ENCODE measurements at regions not wholly inside any gene's neighbourhood (a gene's known extent, or its start where the extent isn't known, plus 50 kb on each side); places are given as distances from the start of the nearest gene placed in this dataset.
A peak's percentile ranks its signal among the peaks of the same experiment; 100 is the strongest.

DNA sequence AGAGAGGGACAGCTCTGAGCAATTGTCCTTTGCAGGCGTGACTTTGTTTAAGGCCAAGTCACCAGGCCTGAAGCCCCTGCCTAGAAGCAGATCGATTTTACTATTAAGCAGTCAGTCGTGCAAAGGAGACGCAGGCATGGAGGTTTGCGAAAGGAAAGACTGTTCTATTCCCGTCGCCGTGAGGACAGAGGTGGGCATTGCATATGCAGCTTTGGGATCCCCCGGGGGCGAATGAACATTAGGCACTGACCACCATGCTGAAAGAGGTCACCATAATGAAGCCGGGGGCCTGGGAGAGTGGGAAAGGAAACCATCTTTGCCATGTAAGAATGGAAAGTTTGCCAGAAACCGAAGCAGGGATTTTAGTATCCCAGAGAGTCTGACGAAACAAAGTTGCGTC is 231.6 kb downstream of the BCL11A start:
- ChIA-PET POLR2A (no interaction called here), CTCF (interaction anchor here (0.6 to 1.9 kb wide), 2 partner anchors 15 to 234 kb away, joined by 3 to 6 read pairs; no protein-coding TSS in a partner anchor)
- no peak overlapping the region for H3K4me2 ChIP-seq (replicated peaks; ENCODE audit: low read depth, low read length, poor library complexity, severe bottlenecking)
- Mint-ChIP-seq H3K9me3 (ENCODE audit: insufficient read depth) (peaks cover 7% of the 10 kb centered on the region), H3K27me3 (no peaks in the 10 kb centered on the region), H3K4me3 (no peak overlapping the region), H3K27ac (peak overlapping the region; percentile 10), H3K4me1 (peaks cover 60% of the 10 kb centered on the region)
- H3K9me3 ChIP-seq (ENCODE audit: control extremely low read depth in 1 of 3, control insufficient read depth in 2 of 3, insufficient read depth in 1 of 3, low read length in 2 of 3) = peaks cover 0 to 8% (median 0%) of the 10 kb centered on the region in 3 donors
- H3K36me3 ChIP-seq (replicated peaks in 1 of 2; ENCODE audit: control extremely low read depth in 1 of 2, control insufficient read depth in 1 of 2, extremely low read depth in 1 of 2, insufficient read depth in 2 of 2, low read length in 1 of 2) = no peaks in the 10 kb centered on the region
- H3K27me3 ChIP-seq (replicated peaks in 1 of 4; ENCODE audit: control extremely low read depth in 1 of 4, control insufficient read depth in 3 of 4, insufficient read depth in 4 of 4, low read length in 3 of 4) = no peaks in the 10 kb centered on the region
- H3K9ac ChIP-seq (ENCODE audit: low read length) = no peak overlapping the region
- 98% methylated on average over 14 of the region's 14 CpGs for WGBS (ENCODE audit: insufficient coverage)
- H4K20me1 ChIP-seq (ENCODE audit: control insufficient read depth, insufficient read depth, low read length, poor library complexity, severe bottlenecking) = no peaks in the 10 kb centered on the region
- H2AFZ ChIP-seq (ENCODE audit: insufficient read depth, low read depth, low read length, poor library complexity, severe bottlenecking) = no peak overlapping the region
- no peak for ATAC-seq (ENCODE audit: low read depth)
- H3K4me3 ChIP-seq (ENCODE audit: control extremely low read depth in 1 of 5, extremely low read depth in 1 of 5, insufficient read depth in 1 of 5, low read depth in 2 of 5, low read length in 4 of 5) = no peak overlapping the region
- no peak for DNase-seq
- TF ChIP-seq CTCF (IDR thresholded peaks at IDR 0.05) (no peak), EZH2 (IDR thresholded peaks at IDR 0.05; ENCODE audit: borderline replicate concordance, insufficient read depth, low read depth, low read length, poor library complexity, severe bottlenecking) (no peak)
- H3K27ac ChIP-seq (ENCODE audit: low read length in 2 of 2) = no peak overlapping the region
- peaks cover 41 to 42% of the 10 kb centered on the region in 2 donors for H3K4me1 ChIP-seq (ENCODE audit: control insufficient read depth in 2 of 2, insufficient read depth in 2 of 2, low read length in 2 of 2)
- no peaks in the 10 kb centered on the region for H3K79me2 ChIP-seq (ENCODE audit: control insufficient read depth, insufficient read depth, low read length)
- intact Hi-C loops (cut with micrococcal nuclease) = no loop called here

GRCh38 chr2:60320724-60321123 is 232.7 kb downstream of the BCL11A start:
- ChIA-PET POLR2A (interaction anchor here (0.6 to 0.8 kb wide), 2 partner anchors 13 to 16 kb away, joined by 4 read pairs; no protein-coding TSS in a partner anchor), CTCF (interaction anchor here (0.7 to 2.2 kb wide), 3 partner anchors 16 to 119 kb away, joined by 3 to 7 read pairs (median 6); no protein-coding TSS in a partner anchor)
- Histone ChIP-seq H4K20me1 (ENCODE audit: control insufficient read depth, insufficient read depth, low read length, poor library complexity, severe bottlenecking) (no peaks in the 10 kb centered on the region), H3K4me1 (ENCODE audit: control insufficient read depth in 2 of 2, insufficient read depth in 2 of 2, low read length in 2 of 2) (peaks cover 51 to 52% of the 10 kb centered on the region in 2 donors), H2AFZ (ENCODE audit: insufficient read depth, low read depth, low read length, poor library complexity, severe bottlenecking) (no peak overlapping the region), H3K9me3 (ENCODE audit: control extremely low read depth in 1 of 3, control insufficient read depth in 2 of 3, insufficient read depth in 1 of 3, low read length in 2 of 3) (peaks cover 0 to 5% (median 0%) of the 10 kb centered on the region in 3 donors), H3K27ac (ENCODE audit: low read length in 2 of 2) (no peak overlapping the region), H3K9ac (ENCODE audit: low read length) (no peak overlapping the region), H3K79me2 (ENCODE audit: control insufficient read depth, insufficient read depth, low read length) (no peaks in the 10 kb centered on the region), H3K36me3 (replicated peaks in 1 of 2; ENCODE audit: control extremely low read depth in 1 of 2, control insufficient read depth in 1 of 2, extremely low read depth in 1 of 2, insufficient read depth in 2 of 2, low read length in 1 of 2) (no peaks in the 10 kb centered on the region), H3K4me2 (replicated peaks; ENCODE audit: low read depth, low read length, poor library complexity, severe bottlenecking) (peak overlapping the region; percentile 22), H3K27me3 (replicated peaks in 1 of 4; ENCODE audit: control extremely low read depth in 1 of 4, control insufficient read depth in 3 of 4, insufficient read depth in 4 of 4, low read length in 3 of 4) (no peaks in the 10 kb centered on the region), H3K4me3 (ENCODE audit: control extremely low read depth in 1 of 5, extremely low read depth in 1 of 5, insufficient read depth in 1 of 5, low read depth in 2 of 5, low read length in 4 of 5) (no peak overlapping the region)
- intact Hi-C loops (cut with micrococcal nuclease) = no loop called here
- no peak for DNase-seq
- H3K27me3 Mint-ChIP-seq = no peaks in the 10 kb centered on the region
- peaks cover 71% of the 10 kb centered on the region for H3K4me1 Mint-ChIP-seq
- WGBS (ENCODE audit: insufficient coverage) = 100% methylated on average over 1 of the region's 5 CpGs
- no peak for TF ChIP-seq EZH2 (IDR thresholded peaks at IDR 0.05; ENCODE audit: borderline replicate concordance, insufficient read depth, low read depth, low read length, poor library complexity, severe bottlenecking)
- TF ChIP-seq CTCF (IDR thresholded peaks at IDR 0.05) = no peak
- no peak overlapping the region for H3K4me3 Mint-ChIP-seq
- peak overlapping the region; percentile 27 for H3K27ac Mint-ChIP-seq
- ATAC-seq (ENCODE audit: low read depth) = no peak
- H3K9me3 Mint-ChIP-seq (ENCODE audit: insufficient read depth) = peaks cover 4% of the 10 kb centered on the region
